ENCODE measurements at regions not wholly inside any gene's neighbourhood (a gene's known extent, or its start where the extent isn't known, plus 50 kb on each side); places are given as distances from the start of the nearest gene placed in this dataset.
"Not testable (repeated sequence)": the region's sequence is repeated elsewhere in the genome, so short reads cannot be mapped to it uniquely, and the experiment has no call there.

DNA sequence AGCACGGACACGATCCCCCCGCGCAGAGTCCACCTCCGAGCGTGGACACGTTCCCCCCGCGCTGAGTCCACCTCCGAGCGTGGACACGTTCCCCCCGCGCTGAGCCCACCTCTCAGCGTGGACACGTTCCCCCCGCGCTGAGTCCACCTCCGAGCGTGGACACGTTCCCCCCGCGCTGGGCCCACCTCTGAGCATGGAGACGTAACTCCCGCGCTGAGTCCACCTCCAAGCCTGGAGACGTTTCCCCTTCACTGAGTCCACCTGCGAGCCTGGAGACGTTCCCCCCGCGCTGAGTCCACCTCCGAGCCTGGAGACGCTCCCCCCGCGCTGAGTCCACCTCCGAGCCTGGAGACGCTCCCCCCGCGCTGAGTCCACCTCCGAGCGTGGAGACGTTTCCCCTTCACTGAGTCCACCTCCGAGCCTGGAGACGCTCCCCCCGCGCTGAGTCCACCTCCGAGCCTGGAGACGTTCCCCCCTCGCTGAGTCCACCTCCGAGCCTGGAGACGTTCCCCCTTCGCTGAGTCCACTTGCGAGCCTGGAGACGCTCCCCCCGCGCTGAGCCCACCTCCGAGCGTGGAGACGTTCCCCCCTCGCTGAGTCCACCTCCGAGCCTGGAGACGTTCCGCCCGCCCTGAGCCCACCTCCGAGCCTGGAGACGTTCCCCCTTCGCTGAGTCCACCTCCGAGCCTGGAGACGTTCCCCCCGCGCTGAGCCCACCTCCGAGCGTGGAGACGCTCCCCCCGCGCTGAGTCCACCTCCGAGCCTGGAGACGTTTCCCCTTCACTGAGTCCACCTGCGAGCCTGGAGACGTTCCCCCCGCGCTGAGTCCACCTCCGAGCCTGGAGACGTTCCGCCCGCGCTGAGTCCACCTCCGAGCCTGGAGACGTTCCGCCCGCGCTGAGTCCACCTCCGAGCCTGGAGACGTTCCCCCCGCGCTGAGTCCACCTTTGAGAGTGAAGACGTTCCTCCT lies 97.0 kb downstream of the SOX1 start:
- TF ChIP-seq, protein P1, sequence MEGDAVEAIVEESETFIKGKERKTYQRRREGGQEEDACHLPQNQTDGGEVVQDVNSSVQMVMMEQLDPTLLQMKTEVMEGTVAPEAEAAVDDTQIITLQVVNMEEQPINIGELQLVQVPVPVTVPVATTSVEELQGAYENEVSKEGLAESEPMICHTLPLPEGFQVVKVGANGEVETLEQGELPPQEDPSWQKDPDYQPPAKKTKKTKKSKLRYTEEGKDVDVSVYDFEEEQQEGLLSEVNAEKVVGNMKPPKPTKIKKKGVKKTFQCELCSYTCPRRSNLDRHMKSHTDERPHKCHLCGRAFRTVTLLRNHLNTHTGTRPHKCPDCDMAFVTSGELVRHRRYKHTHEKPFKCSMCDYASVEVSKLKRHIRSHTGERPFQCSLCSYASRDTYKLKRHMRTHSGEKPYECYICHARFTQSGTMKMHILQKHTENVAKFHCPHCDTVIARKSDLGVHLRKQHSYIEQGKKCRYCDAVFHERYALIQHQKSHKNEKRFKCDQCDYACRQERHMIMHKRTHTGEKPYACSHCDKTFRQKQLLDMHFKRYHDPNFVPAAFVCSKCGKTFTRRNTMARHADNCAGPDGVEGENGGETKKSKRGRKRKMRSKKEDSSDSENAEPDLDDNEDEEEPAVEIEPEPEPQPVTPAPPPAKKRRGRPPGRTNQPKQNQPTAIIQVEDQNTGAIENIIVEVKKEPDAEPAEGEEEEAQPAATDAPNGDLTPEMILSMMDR (IDR thresholded peaks at IDR 0.05; ENCODE audit: insufficient read depth, low read depth, low read length) = not testable (repeated sequence)
- not testable (repeated sequence) for TF ChIP-seq EZH2 (IDR thresholded peaks at IDR 0.05; ENCODE audit: insufficient read depth, low read length)

All from astrocyte (in vitro differentiated cells and primary cell).